GM18520 (cell line): ENCODE measurements at regions not wholly inside any gene's neighbourhood (a gene's known extent, or its start where the extent isn't known, plus 50 kb on each side); places are given as distances from the start of the nearest gene placed in this dataset.

Source experiments
- ATAC-seq: cut with Tn5 transposase; IDR thresholded peaks from one replicate; pipeline ENCODE4 v1.9.1; 2021; ENCODE audit not compliant: unreplicated experiment

DNA sequence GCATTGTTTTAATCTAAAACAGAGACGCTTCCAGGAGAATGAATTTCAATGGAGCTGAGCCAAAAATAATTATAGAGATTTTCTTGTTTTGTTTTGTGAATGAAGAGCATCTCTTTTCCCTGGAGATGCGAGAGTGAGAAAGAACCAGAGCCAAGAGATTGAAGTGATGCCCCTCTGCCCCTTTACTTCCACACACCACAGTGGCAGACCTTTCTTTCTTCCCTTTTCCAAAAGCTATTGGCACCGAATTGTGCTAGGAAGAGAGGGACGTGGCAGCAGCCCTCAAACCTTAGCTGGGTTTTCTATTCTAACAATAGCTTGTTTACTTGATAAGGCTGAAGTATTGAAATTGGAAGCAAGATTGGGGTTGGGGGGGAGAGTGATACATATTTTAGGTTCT is 133.0 kb upstream of the TMEM161B start:
- ATAC-seq = no peak

DNA sequence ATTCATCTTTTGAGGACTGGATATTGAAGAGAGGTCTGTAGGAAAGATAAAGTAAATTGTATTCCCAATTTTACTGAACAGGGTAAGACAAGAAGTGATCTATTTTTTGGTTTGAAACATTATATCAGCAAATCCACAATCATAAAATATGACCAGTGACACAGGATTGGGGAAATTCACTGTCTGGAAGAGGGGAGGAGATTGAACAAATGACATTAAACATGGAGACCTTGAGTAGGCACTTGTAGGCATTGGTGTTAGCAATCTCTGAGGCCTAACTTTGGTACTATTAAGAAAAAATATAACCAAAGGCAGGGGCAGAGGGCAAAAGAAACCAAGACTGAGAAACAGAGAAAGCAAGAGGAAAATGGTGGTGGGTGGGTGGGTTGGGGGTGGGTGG is 132.6 kb upstream of the TMEM161B start:
- no peak for ATAC-seq

DNA sequence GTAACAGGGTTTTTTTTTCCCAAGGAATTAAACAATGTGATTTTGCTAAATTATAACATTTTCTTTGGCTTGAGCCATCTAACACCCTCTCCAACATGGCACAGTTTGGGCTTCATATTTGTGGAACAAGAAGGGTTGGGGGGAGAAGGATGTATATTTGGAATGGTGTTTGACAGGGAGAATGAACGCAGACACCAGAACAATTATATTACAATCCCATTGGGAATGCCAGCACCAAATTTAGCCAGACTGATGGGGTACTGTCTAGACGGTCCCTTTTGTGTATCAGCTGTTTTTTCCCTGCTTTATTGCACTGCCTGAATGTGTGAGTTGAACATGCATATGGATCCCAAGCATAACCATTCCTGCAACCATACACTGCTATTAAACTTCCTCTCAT is 130.9 kb upstream of the TMEM161B start:
- ATAC-seq = no peak

DNA sequence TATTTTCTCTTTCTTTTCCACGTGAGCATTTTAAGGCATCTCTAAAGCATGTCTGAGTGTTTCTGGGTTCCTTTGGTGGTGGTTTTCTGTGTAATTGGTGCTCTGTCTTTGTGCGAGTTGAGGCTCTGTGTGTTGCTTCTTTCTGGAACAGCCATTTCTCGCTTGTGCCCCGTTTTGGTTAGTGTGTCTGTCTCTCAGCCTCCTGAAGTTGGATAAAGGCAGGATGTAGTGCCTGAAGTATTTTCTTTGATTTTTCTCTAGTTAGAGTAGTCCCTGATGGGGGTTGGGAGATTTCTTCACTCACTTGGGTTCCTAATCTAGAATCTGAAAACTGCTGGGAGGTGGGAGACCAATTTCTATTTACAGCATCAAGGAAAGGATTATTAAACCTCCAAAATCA is 129.7 kb upstream of the TMEM161B start:
- no peak for ATAC-seq

DNA sequence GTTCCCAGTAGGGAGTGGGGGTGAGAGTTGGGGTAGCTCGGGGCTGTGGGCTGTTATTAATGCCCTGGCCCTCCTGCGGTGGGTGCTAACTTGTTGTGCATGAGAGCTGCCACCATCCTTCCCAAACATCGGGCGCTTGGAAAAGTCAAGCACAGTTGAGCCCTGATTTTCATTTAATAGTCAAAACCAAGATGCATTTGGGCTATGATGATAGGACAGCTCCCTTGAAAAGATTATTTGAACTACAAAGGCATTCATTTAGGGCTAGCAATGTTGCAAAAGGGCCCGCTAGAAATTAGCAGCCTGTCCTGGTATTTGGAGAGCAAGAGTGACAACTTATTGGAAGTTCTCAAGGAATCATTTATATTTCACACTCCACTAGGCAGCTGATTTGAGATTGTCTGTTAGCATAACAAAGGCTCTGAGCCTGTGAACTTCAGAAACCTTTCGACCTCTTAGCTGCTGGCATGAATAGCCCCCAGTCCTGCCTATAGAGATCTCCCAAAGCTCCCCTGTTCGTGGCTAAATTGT is 128.2 kb upstream of the TMEM161B start:
- ATAC-seq = no peak

DNA sequence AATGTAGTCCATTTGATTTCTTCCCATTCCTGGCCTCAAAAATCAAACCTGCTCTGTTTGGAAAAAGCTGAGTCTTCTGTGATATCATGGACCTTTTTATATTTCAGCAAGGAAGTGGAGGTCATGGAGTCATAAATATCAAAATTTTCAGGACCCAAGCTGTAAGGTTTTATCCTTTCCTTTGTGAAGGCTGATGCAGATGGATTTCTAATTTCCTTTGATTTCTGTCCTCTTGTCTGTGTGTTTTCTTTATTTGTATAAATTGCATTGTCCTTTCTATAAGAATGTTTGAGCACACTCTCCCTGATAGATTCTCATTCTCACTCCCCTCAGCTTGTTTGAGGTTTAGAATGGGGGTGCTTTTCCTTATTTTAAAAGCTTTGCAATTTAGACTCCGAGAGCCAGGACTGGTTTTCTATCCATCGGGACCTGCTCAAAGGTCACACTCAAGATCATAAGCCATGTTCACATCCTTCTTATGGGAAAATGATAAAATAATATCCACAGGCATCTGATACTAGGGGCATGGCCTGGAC is 127.4 kb upstream of the TMEM161B start:
- ATAC-seq = no peak

DNA sequence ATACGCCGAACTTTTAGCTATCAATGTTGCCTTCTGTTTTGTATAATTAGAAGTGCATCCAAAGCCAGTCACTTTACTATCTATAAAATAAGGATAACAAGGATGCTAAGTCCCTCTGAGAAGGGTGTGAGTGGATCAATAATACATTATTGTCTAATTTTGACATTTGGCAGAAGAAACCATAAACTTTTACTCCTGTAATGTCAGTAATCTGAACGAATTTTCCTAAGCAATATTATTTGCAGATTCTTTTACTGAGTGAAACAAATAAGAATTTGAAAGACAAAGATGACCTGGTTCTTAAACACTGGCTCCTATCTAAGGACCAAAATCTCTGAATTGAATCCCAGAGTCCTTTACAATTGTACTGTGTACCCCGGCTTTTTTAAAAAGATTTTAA is 126.6 kb upstream of the TMEM161B start:
- no peak for ATAC-seq

DNA sequence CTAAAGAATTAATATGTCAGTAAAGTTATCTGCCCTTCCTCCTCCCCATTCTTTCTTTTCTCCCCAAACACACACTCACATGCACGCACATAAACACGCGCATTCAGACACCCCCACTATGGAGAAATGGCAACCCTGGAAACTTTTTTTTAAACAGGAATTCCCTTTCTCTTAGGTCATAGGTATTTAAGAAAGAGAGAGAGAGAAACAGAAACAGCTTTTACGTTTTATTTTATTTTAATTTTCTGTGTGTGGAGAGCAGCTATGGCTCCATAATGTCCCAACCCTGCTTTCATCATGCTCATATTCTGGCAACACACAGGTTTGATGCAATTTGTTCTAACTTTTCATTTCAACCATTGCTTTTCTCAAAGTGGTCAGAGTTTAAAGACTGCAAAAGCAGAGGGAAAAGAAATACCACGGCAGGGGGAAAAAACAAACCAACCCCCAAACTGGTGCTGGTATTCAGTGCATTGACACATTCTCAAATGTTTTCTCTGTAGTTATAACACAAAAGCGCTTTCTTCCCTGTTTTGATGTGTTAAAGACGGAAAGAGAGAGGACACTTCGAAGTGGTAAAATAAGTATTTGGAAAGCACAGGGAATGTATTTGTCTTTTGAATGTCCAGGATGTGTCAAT is 126.0 kb upstream of the TMEM161B start:
- no peak for ATAC-seq

DNA sequence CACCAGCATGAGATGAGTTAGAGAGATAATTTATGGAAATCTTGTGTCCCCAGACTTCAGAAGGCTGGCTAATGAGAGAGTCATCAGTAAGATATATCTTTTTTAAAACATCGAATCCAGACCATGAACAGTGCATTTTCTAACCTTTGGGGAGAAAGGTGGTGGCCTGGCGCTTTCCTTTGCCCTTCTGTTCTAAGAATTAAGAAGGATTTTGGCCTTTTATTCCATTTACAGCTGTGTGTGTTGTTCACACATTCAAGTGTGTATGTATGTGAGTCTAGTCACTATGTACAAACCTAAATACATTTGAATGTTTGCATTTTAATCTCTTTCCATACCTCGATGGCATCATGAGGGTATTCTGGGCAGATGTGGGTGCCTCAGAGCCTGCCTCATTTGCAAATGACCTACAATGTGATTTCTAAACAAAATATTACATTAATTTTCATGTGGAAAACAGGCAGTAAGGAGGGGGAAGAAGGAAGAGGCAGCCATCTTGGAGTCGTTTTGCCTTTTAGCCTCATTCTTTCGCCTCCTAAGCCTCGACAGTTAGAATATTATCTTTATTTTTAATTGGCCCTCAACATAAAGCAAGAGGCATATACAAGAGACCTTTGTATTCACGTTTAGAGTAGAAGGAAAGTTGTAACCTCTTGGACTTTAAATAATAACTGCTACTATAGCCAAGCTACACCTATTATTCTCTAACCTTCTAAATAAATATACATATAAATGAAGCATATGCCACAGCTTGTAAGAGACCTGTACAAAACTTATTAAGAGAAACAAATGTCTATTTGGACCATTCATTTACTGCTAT is 125.3 kb upstream of the TMEM161B start:
- ATAC-seq = no peak

DNA sequence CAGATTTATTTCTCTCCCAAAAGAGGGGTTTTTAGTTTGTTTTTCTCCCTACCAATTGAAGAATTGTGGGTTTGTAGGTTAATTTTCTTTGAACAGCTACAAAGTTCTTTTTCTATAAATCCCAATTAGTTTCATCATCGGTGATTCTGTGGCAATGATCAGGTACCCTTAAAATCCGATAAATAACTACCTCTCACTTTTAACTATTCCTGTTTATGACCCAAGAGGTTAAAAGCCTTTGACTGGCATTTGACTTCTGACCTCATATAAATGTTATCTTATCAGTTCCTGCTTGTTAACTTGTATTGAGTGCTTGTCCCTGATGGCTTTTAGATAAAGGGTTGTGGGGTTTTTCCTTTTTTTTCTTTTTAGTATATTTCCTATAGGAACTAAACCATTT is 124.4 kb upstream of the TMEM161B start:
- no peak for ATAC-seq

DNA sequence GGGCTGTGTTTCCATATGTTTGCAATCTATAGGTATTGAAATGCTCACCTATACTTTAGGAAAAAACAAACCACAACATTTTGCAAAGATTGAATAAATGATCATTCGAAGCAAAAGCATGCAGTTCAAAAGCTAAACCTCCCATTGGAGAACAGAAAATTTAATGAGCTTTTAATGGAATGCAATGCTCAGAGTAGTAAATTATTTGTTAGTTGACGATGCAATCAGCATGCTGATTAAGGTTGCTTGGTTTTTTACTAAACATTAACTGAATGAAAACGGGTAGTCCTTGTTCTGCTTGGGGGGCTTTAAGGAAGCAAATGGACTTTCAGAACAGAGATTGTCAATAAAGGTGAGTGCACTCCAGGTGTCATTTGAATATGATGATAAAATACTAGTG is 123.3 kb upstream of the TMEM161B start:
- no peak for ATAC-seq

DNA sequence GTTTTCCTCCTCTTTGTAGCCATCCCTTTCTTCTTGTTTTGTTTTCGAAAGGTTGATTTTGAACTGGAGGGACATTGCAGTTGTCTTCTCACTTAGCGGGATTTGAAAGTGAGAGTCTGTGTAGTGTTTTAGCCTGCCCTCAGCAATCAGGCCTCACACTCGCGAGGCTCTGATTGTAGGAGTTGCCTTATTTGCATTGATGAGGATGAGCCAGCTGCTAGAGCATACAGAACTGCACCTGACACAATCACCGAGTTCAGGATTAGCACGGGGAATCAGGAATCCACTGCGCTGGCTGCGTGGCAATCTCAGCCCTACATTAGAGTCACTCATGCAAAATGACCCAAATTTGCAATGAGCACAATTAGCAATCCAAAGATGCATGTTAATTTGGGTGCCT is 122.5 kb upstream of the TMEM161B start:
- ATAC-seq = no peak

DNA sequence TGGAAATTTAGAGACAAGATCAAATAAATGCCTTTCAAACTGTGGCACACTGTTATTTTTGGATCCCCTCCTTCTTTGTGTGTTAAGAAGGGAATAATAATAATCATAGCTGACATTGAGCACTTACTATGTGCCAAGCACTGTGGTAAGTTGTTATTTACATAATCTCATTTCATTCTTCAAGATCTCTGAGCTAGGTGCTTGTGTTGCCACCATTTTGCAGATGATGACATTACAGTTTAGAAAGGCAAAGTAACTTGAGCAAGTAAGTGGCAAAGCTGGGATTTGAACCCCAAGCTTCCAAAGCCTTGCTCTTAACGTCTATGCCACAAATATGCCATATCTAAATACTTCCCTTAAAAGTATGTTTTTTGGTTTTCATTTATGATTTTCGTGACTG is 121.8 kb upstream of the TMEM161B start:
- ATAC-seq = no peak

DNA sequence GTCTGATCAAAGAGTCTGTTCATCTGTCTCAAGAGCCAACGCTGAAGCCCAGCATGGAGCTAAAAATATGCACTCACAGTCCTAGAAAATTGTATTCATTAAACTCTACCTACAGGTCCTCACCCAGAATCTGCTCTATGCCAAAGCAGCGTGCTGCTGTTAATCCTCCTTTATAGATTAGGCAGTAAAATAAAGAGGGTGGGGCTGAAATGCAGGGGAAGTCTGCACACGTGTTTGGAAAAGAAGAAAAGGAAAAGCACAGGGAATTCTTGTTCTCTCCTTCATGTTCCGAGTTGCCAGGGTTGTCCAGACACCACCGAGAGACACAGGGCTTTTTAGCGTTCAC is 121.4 kb upstream of the TMEM161B start:
- no peak for ATAC-seq

DNA sequence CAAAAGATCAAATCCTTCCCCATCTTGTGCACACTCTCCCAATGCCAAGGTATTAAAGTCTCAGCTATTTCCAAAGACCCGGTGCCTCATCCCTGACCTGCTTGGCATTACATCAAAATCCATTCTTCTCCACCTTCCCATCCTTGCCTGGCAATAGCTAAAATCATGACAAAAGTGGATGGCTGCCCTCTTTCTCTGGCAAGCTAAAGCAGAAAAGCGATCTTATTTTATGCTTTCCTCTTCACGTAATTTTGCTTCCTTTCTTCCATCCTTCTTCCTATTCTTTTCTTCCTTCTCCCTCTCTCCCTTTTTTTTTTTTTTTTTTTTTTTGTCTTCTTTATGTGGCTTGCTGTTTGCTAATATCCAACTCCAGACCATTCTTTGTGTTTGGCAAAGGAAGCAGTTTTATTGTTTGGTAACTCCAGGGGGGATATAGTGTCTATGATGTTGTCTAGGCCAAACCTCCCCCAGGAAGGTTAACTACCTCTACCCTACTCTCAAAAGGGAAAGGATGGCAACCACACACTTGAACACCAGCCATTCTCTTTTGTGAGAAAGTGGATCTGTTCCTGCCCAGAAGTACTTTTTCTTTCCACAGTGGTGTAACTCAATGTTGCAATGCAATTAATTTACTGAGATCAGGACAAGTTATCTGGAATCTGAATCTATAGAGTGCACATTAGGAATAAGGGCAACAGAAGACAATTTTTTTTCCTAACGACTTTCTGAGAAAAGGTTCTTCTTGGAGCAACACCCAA is 120.9 kb upstream of the TMEM161B start:
- no peak for ATAC-seq

DNA sequence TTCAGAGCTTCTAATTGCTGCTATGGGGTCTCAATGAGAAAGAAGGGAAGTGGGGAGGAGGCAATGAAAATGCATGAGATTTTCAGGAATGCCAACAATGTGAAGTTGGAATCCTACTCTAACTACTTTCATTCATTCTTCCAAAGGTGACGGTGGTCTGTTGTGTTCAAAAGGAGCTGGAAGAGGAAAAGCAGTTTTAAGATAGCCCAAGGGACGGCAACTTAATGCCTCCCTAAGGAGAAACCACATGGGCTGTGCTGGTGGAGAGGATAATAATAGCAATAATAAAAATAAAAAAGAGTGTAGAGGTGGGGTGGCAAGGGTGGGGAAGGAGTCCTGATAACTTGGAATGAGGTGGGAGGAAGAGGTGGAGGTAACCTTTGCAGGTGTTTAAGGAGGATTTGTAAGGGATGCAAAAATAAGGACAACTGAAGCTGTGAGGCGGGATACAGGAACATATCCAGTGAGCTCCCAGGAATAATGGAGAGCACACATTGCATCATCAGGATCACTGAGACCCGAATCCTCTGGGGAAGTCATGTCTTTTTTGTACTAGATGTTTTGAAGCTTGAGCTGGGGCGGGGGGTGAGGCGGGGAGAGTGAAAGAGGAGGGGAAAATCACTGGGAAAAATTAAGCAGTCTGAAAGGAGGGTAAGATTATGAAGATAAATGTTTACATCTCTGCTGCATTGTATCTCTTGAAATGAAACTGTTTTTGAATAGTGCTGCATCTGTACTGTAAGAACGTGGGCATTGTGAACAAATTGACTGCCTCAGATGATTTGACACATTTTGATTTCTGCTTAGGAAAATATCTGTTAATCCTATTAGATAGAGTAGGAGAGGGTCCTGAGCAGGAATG is 120.1 kb upstream of the TMEM161B start:
- no peak for ATAC-seq

DNA sequence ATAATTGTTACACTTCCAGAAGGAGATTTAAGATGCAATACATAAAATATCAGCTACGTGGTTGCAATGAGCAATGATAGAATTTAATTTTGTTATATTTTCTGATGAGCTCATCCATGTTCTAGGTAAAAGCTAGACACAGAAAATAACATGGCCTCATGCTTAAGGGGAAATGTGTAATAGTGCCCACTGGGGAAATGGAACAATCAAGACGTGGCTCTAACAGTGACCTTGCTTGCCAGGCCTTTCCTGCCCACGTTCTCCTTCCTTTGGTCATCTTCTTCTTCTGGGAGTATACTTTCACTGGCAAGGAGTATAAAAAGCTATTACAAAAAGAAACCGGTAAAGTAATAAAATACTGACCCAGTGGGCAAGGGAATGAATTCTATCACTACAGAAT is 116.2 kb upstream of the TMEM161B start:
- no peak for ATAC-seq

DNA sequence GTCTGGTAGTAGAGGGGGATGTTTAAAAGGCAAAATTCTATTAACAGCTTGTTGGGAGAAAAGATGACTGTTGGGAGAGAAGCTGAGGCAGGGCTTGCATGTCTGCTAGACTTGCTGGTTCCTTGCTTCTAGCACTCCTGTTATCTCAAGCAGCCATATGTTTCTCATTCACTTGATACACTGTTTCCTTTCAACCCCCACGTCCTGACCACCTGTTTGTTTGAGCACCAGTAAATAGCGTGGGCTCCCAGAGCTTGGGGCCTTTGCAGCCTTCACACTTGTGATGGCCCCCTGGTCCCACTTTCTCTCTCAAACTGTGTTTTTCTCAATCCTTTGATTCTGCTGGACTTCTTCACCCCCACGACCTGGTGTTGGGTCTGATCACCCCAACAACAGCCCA is 111.7 kb upstream of the TMEM161B start:
- no peak for ATAC-seq

DNA sequence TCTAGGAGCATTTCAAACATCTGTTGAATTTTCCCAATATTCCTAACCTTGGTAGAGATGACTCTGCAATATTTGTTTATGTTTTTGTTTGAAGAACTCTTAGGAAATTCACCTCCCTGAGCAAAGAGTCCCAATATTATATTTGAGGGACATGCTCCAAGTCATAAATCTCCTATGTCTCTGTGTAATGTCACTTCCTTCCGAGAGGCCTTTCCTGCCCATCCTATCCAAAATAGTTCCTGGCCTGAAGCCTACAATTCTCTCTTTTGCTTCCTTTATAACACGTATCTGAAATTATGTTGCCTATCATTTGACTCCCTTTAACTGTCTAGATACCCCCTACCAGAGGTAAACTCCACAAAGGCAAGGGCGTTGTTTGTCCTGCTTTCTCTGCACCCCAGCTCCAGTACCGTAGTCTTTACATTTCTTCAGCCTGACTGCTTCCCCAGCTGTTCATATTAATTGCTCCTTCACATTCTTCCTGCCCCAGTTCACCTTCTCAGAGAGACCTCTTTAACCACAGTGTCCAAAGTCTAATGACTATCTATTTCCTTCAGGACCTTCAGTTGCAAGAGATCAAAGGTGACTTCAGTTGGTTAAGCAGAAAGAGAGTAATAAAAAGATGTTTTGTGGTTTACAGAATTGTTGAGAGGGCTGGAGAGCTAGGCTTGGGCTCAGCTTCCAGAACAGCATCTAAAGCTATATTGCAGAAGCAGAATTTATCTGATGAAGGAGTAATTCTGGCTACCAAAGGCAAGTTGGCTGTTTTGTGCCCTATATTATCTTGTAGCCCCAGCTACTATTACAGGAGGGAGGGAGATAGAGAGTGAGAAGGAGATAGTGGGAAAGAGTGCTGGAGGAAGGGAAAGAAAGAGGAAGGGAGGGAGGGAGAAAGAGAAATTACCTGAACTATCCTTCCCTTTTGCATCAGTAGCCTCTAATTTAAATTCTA is 109.3 kb upstream of the TMEM161B start:
- ATAC-seq = no peak

DNA sequence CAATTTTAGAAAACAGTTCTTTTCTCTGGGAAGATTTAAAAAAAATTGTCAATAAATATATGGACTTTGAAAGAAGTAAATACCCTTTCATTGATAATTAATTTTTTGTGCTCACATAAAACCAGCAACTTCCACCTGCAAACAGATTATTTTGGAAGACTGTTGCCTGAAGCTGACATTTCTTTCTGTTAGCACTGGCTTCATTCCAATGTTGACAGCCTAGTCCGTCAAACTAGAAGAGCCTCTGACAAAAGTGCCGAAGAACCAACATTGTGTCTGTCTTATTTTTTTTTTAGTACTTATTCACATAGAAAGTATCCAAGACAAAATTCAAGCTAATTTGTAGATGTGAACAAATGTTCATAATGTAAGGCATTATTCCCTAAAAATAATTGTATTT is 108.6 kb upstream of the TMEM161B start:
- no peak for ATAC-seq
